ENCODE measurements at regions not wholly inside any gene's neighbourhood (a gene's known extent, or its start where the extent isn't known, plus 50 kb on each side); places are given as distances from the start of the nearest gene placed in this dataset.
A peak's percentile ranks its signal among the peaks of the same experiment; 100 is the strongest.

GRCh38 chr15:66899555-66900350 is 165.6 kb upstream of the SMAD3 start:
- Mint-ChIP-seq H3K36me3 (ENCODE audit: low read depth) (no peaks in the 10 kb centered on the region), H3K9me3 (no peaks in the 10 kb centered on the region), H3K4me3 (ENCODE audit: low read depth) (no peak overlapping the region), H3K27me3 (ENCODE audit: low read depth) (peaks cover 3% of the 10 kb centered on the region), H3K27ac (no peak overlapping the region), H3K4me1 (ENCODE audit: low read depth) (peaks cover 9% of the 10 kb centered on the region)
- intact Hi-C loops (cut with micrococcal nuclease): no loop called here
- no peak for DNase-seq (ENCODE audit: low spot score)

- Mint-ChIP-seq H3K36me3 (ENCODE audit: low read depth) (no peaks in the 10 kb centered on the region), H3K4me3 (ENCODE audit: low read depth) (no peak overlapping the region), H3K4me1 (ENCODE audit: low read depth) (peaks cover 6% of the 10 kb centered on the region), H3K27ac (no peak overlapping the region), H3K27me3 (ENCODE audit: low read depth) (peaks cover 3% of the 10 kb centered on the region), H3K9me3 (no peaks in the 10 kb centered on the region)
- no peak for DNase-seq (ENCODE audit: low spot score)
- intact Hi-C loops (cut with micrococcal nuclease): no loop called here
Measured at GRCh38 chr15:66900586-66901310, 164.7 kb upstream of the SMAD3 start.

DNA sequence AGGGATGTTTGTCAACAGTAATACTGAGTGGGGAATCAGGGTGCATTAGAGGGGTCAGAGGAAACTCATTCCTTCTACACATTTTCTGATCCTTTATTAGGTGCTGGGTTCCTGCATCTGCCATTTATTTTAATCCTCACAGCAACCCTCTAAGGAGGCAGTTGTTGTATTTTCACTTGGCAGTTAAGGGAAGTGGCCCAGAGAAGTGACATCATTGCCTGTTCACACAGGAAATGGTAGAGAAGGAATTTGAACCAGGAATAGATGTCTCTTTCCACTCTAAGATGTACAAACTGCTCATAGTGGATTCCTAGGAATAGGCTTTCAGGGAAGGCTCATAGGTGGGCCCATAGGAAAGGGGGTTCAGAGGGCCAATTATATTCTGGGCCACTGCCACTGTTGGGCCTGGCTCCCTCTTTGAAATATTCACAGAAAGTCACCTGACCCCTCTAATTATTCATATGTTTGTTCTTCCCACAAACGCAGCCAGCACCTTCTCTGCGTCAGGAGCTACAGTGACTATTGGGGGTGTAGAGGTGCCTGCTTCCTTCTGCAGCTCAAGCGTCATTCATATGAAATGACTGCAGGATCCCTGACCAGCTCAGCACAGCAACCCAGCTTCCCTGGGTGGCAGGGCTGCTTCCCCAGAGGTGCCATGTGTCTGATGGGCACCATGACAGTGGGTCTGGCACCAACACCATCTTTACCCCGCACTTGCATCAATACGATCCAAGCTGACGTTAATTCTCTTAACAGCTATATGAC is 163.9 kb upstream of the SMAD3 start:
- H3K9me3 Mint-ChIP-seq: no peaks in the 10 kb centered on the region
- intact Hi-C loops (cut with micrococcal nuclease): no loop called here
- H3K36me3 Mint-ChIP-seq (ENCODE audit: low read depth): no peaks in the 10 kb centered on the region
- DNase-seq (ENCODE audit: low spot score): no peak
- H3K4me3 Mint-ChIP-seq (ENCODE audit: low read depth): no peak overlapping the region
- H3K27me3 Mint-ChIP-seq (ENCODE audit: low read depth): peaks cover 6% of the 10 kb centered on the region
- no peak overlapping the region for H3K27ac Mint-ChIP-seq
- peaks cover 6% of the 10 kb centered on the region for H3K4me1 Mint-ChIP-seq (ENCODE audit: low read depth)

GRCh38 chr15:66905185-66905584 is 160.2 kb upstream of the SMAD3 start:
- no peak overlapping the region for H3K4me3 Mint-ChIP-seq (ENCODE audit: low read depth)
- H3K9me3 Mint-ChIP-seq: no peaks in the 10 kb centered on the region
- DNase-seq (ENCODE audit: low spot score): no peak
- peaks cover 13% of the 10 kb centered on the region for H3K4me1 Mint-ChIP-seq (ENCODE audit: low read depth)
- intact Hi-C loops (cut with micrococcal nuclease): no loop called here
- H3K36me3 Mint-ChIP-seq (ENCODE audit: low read depth): no peaks in the 10 kb centered on the region
- no peak overlapping the region for H3K27ac Mint-ChIP-seq
- H3K27me3 Mint-ChIP-seq (ENCODE audit: low read depth): peaks cover 8% of the 10 kb centered on the region

DNA sequence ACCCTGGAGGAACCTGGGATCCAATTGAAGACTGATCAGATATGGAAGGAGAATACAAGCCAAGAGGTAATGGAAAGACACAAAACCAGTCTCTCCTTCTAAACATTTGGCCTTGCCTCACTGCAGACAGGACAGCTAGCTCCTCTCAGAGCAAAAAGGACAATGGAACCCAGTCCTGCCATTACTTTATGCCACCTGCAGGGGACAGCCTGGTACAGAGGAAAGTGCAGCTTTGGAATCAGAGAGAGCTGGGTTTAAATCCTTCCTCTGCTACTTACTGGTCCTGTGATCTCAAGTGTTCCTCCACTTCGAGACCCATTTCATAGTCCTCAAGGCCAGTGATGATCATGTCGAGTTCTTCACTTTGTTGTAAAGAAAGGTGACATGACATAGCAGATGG is 159.4 kb upstream of the SMAD3 start:
- H3K4me1 Mint-ChIP-seq (ENCODE audit: low read depth): peaks cover 17% of the 10 kb centered on the region
- no peak overlapping the region for H3K27ac Mint-ChIP-seq
- peaks cover 8% of the 10 kb centered on the region for H3K27me3 Mint-ChIP-seq (ENCODE audit: low read depth)
- no peaks in the 10 kb centered on the region for H3K36me3 Mint-ChIP-seq (ENCODE audit: low read depth)
- intact Hi-C loops (cut with micrococcal nuclease): no loop called here
- no peak overlapping the region for H3K4me3 Mint-ChIP-seq (ENCODE audit: low read depth)
- no peaks in the 10 kb centered on the region for H3K9me3 Mint-ChIP-seq
- no peak for DNase-seq (ENCODE audit: low spot score)

GRCh38 chr15:66906668-66907614 is 158.5 kb upstream of the SMAD3 start:
- no peak overlapping the region for H3K4me3 Mint-ChIP-seq (ENCODE audit: low read depth)
- H3K9me3 Mint-ChIP-seq: no peaks in the 10 kb centered on the region
- H3K27ac Mint-ChIP-seq: no peak overlapping the region
- no peaks in the 10 kb centered on the region for H3K36me3 Mint-ChIP-seq (ENCODE audit: low read depth)
- DNase-seq (ENCODE audit: low spot score): no peak
- H3K27me3 Mint-ChIP-seq (ENCODE audit: low read depth): peaks cover 8% of the 10 kb centered on the region
- intact Hi-C loops (cut with micrococcal nuclease): no loop called here
- H3K4me1 Mint-ChIP-seq (ENCODE audit: low read depth): peaks cover 19% of the 10 kb centered on the region

DNA sequence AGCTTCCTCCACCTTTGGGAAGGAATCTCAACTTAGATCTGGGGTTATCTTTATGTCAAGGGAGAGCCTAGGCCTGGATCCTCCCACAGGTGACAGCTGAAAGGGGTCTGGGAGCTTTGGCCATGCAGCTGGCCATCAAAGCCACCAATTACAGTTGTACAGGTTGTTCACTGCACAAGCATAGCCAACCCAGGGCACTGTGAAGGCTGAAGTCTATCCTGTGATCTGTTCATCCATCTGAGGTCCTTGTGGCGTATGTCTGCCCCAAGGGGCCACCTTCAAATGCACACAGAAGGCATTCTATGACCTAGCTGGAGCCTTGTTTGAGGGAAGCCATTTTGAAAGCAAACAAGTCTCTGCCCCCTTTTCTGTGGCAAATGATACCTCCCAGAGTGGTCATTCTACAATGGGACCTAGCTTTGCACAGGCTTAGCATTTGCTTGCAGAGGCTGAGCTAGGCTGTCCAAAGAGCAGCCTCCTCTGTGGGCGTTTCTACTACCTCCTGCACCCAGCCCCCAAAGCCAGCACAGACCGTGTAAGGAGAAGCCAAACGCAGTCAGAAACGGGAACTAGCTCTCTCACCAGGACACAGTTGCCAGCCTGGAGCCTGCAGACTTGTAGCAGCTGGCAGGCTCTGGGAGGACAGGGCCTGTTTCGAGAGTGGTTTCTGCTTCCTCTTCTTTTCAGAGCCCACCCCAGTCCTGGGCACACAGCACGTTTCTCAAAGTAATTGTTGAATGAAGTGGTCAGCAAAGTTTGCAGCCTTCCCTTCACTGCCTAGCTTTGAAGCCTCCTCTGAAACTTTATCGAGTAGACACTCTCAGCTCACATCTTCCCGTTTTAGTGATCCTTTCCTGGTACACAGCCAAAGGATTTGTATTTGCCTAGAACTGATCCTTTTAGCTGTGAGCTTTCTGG is 157.3 kb upstream of the SMAD3 start:
- Mint-ChIP-seq H3K27ac (no peak overlapping the region), H3K4me3 (ENCODE audit: low read depth) (no peak overlapping the region), H3K27me3 (ENCODE audit: low read depth) (peaks cover 7% of the 10 kb centered on the region), H3K9me3 (no peaks in the 10 kb centered on the region), H3K4me1 (ENCODE audit: low read depth) (peaks cover 29% of the 10 kb centered on the region), H3K36me3 (ENCODE audit: low read depth) (no peaks in the 10 kb centered on the region)
- intact Hi-C loops (cut with micrococcal nuclease): no loop called here
- DNase-seq (ENCODE audit: low spot score): no peak

DNA sequence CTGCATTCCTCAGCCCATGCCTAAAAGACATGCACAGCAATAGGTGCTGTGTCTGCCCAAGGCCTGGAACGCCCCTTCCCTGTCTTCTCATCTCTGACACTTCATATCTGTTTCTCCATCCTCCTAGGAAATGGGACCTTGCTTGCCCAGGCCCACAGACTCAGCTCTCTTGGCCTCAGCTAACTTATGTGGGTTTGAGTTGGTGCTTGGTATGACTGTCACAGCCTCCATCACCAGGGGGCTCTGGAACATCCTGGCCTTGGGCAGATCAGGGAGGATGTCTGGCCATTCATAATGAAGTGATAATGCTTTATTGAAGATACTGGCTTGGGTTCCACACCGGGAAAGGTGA is 156.7 kb upstream of the SMAD3 start:
- Mint-ChIP-seq H3K36me3 (ENCODE audit: low read depth) (no peaks in the 10 kb centered on the region), H3K9me3 (no peaks in the 10 kb centered on the region), H3K27me3 (ENCODE audit: low read depth) (peaks cover 7% of the 10 kb centered on the region), H3K27ac (no peak overlapping the region), H3K4me3 (ENCODE audit: low read depth) (no peak overlapping the region), H3K4me1 (ENCODE audit: low read depth) (peaks cover 29% of the 10 kb centered on the region)
- intact Hi-C loops (cut with micrococcal nuclease): no loop called here
- DNase-seq (ENCODE audit: low spot score): no peak

- Mint-ChIP-seq H3K36me3 (ENCODE audit: low read depth) (no peaks in the 10 kb centered on the region), H3K27ac (no peak overlapping the region), H3K4me3 (ENCODE audit: low read depth) (no peak overlapping the region), H3K27me3 (ENCODE audit: low read depth) (peaks cover 7% of the 10 kb centered on the region), H3K4me1 (ENCODE audit: low read depth) (peaks cover 29% of the 10 kb centered on the region), H3K9me3 (no peaks in the 10 kb centered on the region)
- intact Hi-C loops (cut with micrococcal nuclease): no loop called here
- DNase-seq (ENCODE audit: low spot score): no peak
Measured at GRCh38 chr15:66909381-66909890, 156.0 kb upstream of the SMAD3 start.

DNA sequence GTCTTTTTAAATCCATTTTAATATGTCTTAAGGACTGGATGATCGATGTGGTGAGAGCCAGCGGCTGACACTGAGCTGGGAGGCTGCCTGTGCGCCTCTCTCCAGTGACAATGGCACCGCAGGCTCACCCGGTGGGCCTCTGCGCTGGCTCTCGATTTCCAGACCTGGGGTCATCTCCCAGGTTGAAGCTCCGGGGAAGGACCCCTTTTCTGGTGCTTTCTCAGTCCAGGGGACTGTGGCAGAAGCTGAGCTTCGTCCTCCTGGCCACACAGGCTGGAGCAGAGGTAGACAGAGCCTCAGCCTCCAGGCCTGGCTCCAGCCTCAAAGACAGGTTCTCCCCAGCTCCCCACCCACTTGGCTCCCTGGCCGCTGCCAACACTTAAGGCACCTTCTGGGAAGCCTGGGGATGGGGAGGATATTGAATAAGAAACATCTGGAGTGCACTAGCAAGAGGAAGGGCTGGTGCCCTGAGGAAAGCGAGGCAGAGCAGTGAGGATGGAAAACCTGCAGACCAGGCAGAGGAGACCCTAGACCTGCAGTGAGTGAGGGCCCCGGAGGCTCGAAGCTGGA is 154.2 kb upstream of the SMAD3 start:
- Mint-ChIP-seq H3K9me3 (no peaks in the 10 kb centered on the region), H3K27ac (no peak overlapping the region), H3K36me3 (ENCODE audit: low read depth) (no peaks in the 10 kb centered on the region), H3K4me3 (ENCODE audit: low read depth) (no peak overlapping the region), H3K27me3 (ENCODE audit: low read depth) (peaks cover 10% of the 10 kb centered on the region), H3K4me1 (ENCODE audit: low read depth) (peaks cover 29% of the 10 kb centered on the region)
- intact Hi-C loops (cut with micrococcal nuclease): no loop called here
- DNase-seq (ENCODE audit: low spot score): no peak

- intact Hi-C loops (cut with micrococcal nuclease): no loop called here
- DNase-seq (ENCODE audit: low spot score): peak; percentile 37
- Mint-ChIP-seq H3K9me3 (peaks cover 5% of the 10 kb centered on the region), H3K27me3 (ENCODE audit: low read depth) (peaks cover 9% of the 10 kb centered on the region), H3K4me3 (ENCODE audit: low read depth) (no peak overlapping the region), H3K36me3 (ENCODE audit: low read depth) (no peaks in the 10 kb centered on the region), H3K27ac (no peak overlapping the region), H3K4me1 (ENCODE audit: low read depth) (peaks cover 29% of the 10 kb centered on the region)
Measured at GRCh38 chr15:66912001-66912400, 153.4 kb upstream of the SMAD3 start.

Data from activated T-helper 2 cell treated with anti-CD3 and anti-CD28 coated beads, Interferon-gamma antibody, Interleukin-2, Interleukin-4, amounts not matched to agents 10 μg/mL and 5 μg/mL and 100 μg/mL, durations not matched to agents 14 hours and 24 hours and 36 hours (primary cell).